ENCODE measurements at regions not wholly inside any gene's neighbourhood (a gene's known extent, or its start where the extent isn't known, plus 50 kb on each side); places are given as distances from the start of the nearest gene placed in this dataset.

DNA sequence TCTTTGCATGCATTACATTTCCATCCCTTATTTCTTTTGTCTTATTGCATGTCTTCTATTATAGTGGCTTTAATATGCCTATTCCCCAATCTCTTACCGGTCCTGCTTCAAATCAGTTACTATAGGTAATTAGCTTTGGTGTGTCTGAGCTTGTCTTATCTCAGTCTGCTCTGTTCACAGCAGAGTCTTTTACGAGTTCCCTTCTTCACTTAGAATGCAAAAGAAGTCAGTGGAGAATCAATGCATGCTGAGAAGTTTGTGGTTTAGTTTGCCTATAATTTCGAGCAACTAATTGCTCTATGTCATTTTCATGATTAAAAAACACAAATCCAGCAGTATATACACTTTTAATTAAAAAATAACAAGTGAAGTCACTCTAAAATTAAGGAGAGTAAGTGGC, 545.0 kb downstream of the SLCO4C1 start:
- TF ChIP-seq, protein P1, sequence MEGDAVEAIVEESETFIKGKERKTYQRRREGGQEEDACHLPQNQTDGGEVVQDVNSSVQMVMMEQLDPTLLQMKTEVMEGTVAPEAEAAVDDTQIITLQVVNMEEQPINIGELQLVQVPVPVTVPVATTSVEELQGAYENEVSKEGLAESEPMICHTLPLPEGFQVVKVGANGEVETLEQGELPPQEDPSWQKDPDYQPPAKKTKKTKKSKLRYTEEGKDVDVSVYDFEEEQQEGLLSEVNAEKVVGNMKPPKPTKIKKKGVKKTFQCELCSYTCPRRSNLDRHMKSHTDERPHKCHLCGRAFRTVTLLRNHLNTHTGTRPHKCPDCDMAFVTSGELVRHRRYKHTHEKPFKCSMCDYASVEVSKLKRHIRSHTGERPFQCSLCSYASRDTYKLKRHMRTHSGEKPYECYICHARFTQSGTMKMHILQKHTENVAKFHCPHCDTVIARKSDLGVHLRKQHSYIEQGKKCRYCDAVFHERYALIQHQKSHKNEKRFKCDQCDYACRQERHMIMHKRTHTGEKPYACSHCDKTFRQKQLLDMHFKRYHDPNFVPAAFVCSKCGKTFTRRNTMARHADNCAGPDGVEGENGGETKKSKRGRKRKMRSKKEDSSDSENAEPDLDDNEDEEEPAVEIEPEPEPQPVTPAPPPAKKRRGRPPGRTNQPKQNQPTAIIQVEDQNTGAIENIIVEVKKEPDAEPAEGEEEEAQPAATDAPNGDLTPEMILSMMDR (IDR thresholded peaks at IDR 0.05; ENCODE audit: low read length), result no peak
- no peak for TF ChIP-seq EZH2phosphoT487 (IDR thresholded peaks at IDR 0.05; ENCODE audit: low read length)
